ENCODE measurements at regions not wholly inside any gene's neighbourhood (a gene's known extent, or its start where the extent isn't known, plus 50 kb on each side); places are given as distances from the start of the nearest gene placed in this dataset.

GRCh38 chr18:34322365-34323289 lies 97.9 kb upstream of the NOL4 start:
- no peak for TF ChIP-seq FOXP2 (optimal IDR thresholded peaks at IDR 0.05; ENCODE audit: borderline replicate concordance, extremely low read depth, extremely low read length, insufficient read depth)
- no peak for TF ChIP-seq TAF1 (IDR thresholded peaks at IDR 0.05; ENCODE audit: borderline replicate concordance, insufficient read depth, low read length)
- TF ChIP-seq POLR2AphosphoS5 (IDR thresholded peaks at IDR 0.05; ENCODE audit: low read depth, low read length), result no peak
- no peak for TF ChIP-seq SIN3A (IDR thresholded peaks at IDR 0.05; ENCODE audit: borderline replicate concordance, insufficient read depth, low read length)
- TF ChIP-seq, protein P1, sequence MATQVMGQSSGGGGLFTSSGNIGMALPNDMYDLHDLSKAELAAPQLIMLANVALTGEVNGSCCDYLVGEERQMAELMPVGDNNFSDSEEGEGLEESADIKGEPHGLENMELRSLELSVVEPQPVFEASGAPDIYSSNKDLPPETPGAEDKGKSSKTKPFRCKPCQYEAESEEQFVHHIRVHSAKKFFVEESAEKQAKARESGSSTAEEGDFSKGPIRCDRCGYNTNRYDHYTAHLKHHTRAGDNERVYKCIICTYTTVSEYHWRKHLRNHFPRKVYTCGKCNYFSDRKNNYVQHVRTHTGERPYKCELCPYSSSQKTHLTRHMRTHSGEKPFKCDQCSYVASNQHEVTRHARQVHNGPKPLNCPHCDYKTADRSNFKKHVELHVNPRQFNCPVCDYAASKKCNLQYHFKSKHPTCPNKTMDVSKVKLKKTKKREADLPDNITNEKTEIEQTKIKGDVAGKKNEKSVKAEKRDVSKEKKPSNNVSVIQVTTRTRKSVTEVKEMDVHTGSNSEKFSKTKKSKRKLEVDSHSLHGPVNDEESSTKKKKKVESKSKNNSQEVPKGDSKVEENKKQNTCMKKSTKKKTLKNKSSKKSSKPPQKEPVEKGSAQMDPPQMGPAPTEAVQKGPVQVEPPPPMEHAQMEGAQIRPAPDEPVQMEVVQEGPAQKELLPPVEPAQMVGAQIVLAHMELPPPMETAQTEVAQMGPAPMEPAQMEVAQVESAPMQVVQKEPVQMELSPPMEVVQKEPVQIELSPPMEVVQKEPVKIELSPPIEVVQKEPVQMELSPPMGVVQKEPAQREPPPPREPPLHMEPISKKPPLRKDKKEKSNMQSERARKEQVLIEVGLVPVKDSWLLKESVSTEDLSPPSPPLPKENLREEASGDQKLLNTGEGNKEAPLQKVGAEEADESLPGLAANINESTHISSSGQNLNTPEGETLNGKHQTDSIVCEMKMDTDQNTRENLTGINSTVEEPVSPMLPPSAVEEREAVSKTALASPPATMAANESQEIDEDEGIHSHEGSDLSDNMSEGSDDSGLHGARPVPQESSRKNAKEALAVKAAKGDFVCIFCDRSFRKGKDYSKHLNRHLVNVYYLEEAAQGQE (IDR thresholded peaks at IDR 0.05; ENCODE audit: insufficient read depth in 1 of 2, low read depth in 2 of 2, low read length in 2 of 2), result no peak

GRCh38 chr18:34329840-34330239 lies 105.1 kb upstream of the NOL4 start:
- TF ChIP-seq TAF1 (IDR thresholded peaks at IDR 0.05; ENCODE audit: borderline replicate concordance, insufficient read depth, low read length), result no peak
- TF ChIP-seq FOXP2 (optimal IDR thresholded peaks at IDR 0.05; ENCODE audit: borderline replicate concordance, extremely low read depth, extremely low read length, insufficient read depth), result no peak
- TF ChIP-seq, protein P1 (IDR thresholded peaks at IDR 0.05; ENCODE audit: insufficient read depth in 1 of 2, low read depth in 2 of 2, low read length in 2 of 2), result no peak
- no peak for TF ChIP-seq SIN3A (IDR thresholded peaks at IDR 0.05; ENCODE audit: borderline replicate concordance, insufficient read depth, low read length)
- TF ChIP-seq POLR2AphosphoS5 (IDR thresholded peaks at IDR 0.05; ENCODE audit: low read depth, low read length), result no peak

GRCh38 chr18:34330308-34330707 lies 105.6 kb upstream of the NOL4 start:
- no peak for TF ChIP-seq POLR2AphosphoS5 (IDR thresholded peaks at IDR 0.05; ENCODE audit: low read depth, low read length)
- TF ChIP-seq TAF1 (IDR thresholded peaks at IDR 0.05; ENCODE audit: borderline replicate concordance, insufficient read depth, low read length), result no peak
- TF ChIP-seq SIN3A (IDR thresholded peaks at IDR 0.05; ENCODE audit: borderline replicate concordance, insufficient read depth, low read length), result no peak
- TF ChIP-seq, protein P1 (IDR thresholded peaks at IDR 0.05; ENCODE audit: insufficient read depth in 1 of 2, low read depth in 2 of 2, low read length in 2 of 2), result no peak
- no peak for TF ChIP-seq FOXP2 (optimal IDR thresholded peaks at IDR 0.05; ENCODE audit: borderline replicate concordance, extremely low read depth, extremely low read length, insufficient read depth)

DNA sequence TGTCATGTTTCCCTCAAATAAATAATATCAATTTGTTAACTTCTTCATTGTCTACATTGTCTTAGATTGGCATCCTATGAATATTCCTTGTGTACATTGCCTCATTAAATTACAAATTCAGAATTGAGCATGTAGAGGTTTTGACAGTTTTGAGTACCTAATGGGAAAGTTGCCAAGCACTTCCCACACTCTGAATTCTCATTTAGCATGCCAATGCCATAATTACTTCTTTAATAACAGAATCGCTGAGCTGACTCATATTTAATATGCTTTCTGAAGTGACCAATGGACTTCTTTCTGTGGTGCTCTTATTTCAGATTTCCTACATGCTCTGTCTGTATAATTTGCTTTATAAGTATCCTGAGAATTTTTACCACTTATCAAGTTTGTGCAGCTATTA lies 114.4 kb upstream of the NOL4 start:
- TF ChIP-seq TAF1 (IDR thresholded peaks at IDR 0.05; ENCODE audit: borderline replicate concordance, insufficient read depth, low read length) (no peak), SIN3A (IDR thresholded peaks at IDR 0.05; ENCODE audit: borderline replicate concordance, insufficient read depth, low read length) (no peak), FOXP2 (optimal IDR thresholded peaks at IDR 0.05; ENCODE audit: borderline replicate concordance, extremely low read depth, extremely low read length, insufficient read depth) (no peak), POLR2AphosphoS5 (IDR thresholded peaks at IDR 0.05; ENCODE audit: low read depth, low read length) (no peak)
- TF ChIP-seq, protein P1 (IDR thresholded peaks at IDR 0.05; ENCODE audit: insufficient read depth in 1 of 2, low read depth in 2 of 2, low read length in 2 of 2), result no peak

All from PFSK-1 (cell line).